Psoas muscle (tissue), 7 donors: ENCODE measurements at regions not wholly inside any gene's neighbourhood (a gene's known extent, or its start where the extent isn't known, plus 50 kb on each side); places are given as distances from the start of the nearest gene placed in this dataset.

Source experiments
- ATAC-seq, 4 donors: fragments of 200-7000 bp; cut with Tn5 transposase; one replicate each; pipeline ENCODE4 v1.9.1; 2020; ENCODE audit warnings: moderate library complexity in 3 of 4, mild to moderate bottlenecking in 2 of 4
- DNase-seq, 2 donors: peaks; one replicate each; pipeline ENCODE4 v3.0.0-alpha.2; 2020
- H3K27ac ChIP-seq: fragments of 200-600 bp; one replicate; pipeline ENCODE4 v1.8.0; 2022
- H3K27me3 ChIP-seq, 3 donors: fragments of 200-600 bp in 1 of 3; one replicate each; pipeline versions ENCODE4 v1.6.1 to v1.8.0; 2013 to 2022; ENCODE audit warnings: low read length in 2 of 3, mild to moderate bottlenecking in 2 of 3, moderate library complexity in 1 of 3; ENCODE audit not compliant: insufficient read depth in 3 of 3
- H3K36me3 ChIP-seq, 2 donors: fragments of 200-600 bp in 1 of 2; one replicate each; pipeline versions ENCODE4 v1.6.1 to v1.8.0; 2013 to 2022; ENCODE audit warnings: low read depth in 1 of 2, mild to moderate bottlenecking in 1 of 2, moderate library complexity in 1 of 2; ENCODE audit not compliant: insufficient read depth in 1 of 2
- H3K4me1 ChIP-seq: fragments of 200-600 bp; one replicate; pipeline ENCODE4 v1.8.0; 2022
- H3K4me3 ChIP-seq: fragments of 200-600 bp; one replicate; pipeline ENCODE4 v1.8.0; 2022; ENCODE audit warnings: mild to moderate bottlenecking
- H3K9me3 ChIP-seq: fragments of 200-600 bp; one replicate; pipeline ENCODE4 v1.8.0; 2022
- CTCF ChIP-seq: fragments of 200-600 bp; IDR thresholded peaks from one replicate; pipeline ENCODE4 v1.8.0; 2022; ENCODE audit warnings: antibody characterized with exemption
- WGBS, 3 donors: extraction: QIAGEN DNeasy Blood & Tissue Kit; methylation state at CpG; one replicate each; pipeline versions ENCODE4 v1.1.6 to v1.1.7; 2013; 5-methylcytosine and 5-hydroxymethylcytosine counted together
- intact Hi-C, 2 donors: fragments of 100-400 bp; cut with DNase I; formaldehyde crosslinking; loops; one replicate each; pipeline versions ENCODE4 v1.11.0 to v1.14.2; 2022
- donor health status: healthy with polysubstance abuse.
- donor health status: DM: no; HTN: no; CAD: no; lungs with moderate emphysema.
- donor health status: Bipolar disorder and iron deficiency.
- donor health status: healthy.
- donor health status: DM: yes; HTN: yes; CAD: no.
- donor health status: DM: no; HTN: no; CAD: no.
- donor health status: DM: yes; HTN: yes; CAD: no.

GRCh38 chr18:39699340-39699964 is 2133.9 kb upstream of the CELF4 start:
- no peak overlapping the region for H3K4me3 ChIP-seq
- ATAC-seq = no peak
- intact Hi-C loops = no loop called here
- no peaks in the 10 kb centered on the region for H3K36me3 ChIP-seq
- no peaks in the 10 kb centered on the region for H3K27me3 ChIP-seq
- 95 to 96% (median 95%) methylated on average over 5 of the region's 5 CpGs for WGBS, 3 donors
- H3K27ac ChIP-seq = no peak overlapping the region
- H3K9me3 ChIP-seq = no peaks in the 10 kb centered on the region
- no peak for DNase-seq
- no peaks in the 10 kb centered on the region for H3K4me1 ChIP-seq
- no peak for TF ChIP-seq CTCF

DNA sequence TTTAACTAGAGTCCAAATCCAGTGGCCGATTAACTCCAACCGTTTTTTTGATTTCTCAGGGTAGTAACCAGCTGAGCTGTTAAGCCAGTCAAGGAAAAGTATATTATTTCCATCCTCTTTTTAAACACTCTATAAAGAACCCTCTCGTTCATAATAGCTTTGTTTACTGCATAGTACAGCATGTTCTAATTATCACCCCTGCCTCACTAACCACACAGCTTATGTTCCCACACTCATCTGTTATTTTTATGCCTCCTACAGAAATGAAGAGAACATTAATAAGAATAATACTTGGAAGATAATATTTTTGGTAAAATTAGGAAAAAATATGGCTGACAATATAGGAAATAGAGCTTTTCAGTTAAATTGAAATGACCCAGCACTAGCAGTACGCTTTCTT is 2132.8 kb upstream of the CELF4 start:
- Histone ChIP-seq H3K27ac (no peak overlapping the region), H3K4me1 (no peaks in the 10 kb centered on the region), H3K9me3 (no peaks in the 10 kb centered on the region), H3K27me3 (no peaks in the 10 kb centered on the region), H3K36me3 (no peaks in the 10 kb centered on the region), H3K4me3 (no peak overlapping the region)
- DNase-seq (no peak), ATAC-seq (no peak)
- WGBS, 3 donors = 81 to 88% (median 83%) methylated on average over 4 of the region's 4 CpGs
- TF ChIP-seq CTCF = no peak
- intact Hi-C loops = no loop called here

- Histone ChIP-seq H3K27ac (no peak overlapping the region), H3K27me3 (no peaks in the 10 kb centered on the region), H3K36me3 (no peaks in the 10 kb centered on the region), H3K4me3 (no peak overlapping the region), H3K9me3 (no peaks in the 10 kb centered on the region), H3K4me1 (no peaks in the 10 kb centered on the region)
- no peak for ATAC-seq
- 91 to 100% (median 96%) methylated on average over 1 of the region's 1 CpG for WGBS, 3 donors
- intact Hi-C loops = no loop called here
- DNase-seq = no peak
- TF ChIP-seq CTCF = no peak
Observed at GRCh38 chr18:39693359-39693758, 2127.8 kb upstream of the CELF4 start.

DNA sequence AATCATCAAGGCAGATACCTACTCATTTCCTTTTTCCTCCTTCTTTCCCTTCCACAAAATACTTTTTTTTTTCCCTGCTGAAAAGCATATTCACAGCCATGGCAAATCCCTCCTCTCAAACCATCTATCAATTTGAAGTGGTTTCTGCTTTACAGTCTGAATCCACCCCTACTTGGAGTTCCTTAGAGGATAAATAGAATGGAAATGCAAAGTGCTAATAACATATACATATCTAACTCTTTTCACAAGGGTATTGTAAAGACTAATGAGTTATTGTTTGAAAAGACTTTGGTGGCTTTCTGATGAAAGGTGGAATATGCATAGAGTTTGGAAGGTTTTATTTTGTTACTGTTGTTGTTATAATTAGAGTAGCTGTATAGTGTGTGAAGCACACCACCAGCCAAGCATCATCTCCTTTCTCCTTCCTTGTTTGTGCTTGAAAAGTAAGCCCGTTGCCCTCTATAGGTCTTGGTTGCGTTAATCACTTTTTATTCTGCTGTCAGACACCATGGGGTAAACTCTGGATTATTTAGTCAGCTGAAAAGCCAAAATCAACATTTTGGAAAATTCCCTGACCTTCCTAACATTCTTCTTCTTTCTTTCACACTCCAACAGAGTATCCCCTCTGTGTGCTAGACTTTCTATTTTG is 2126.9 kb upstream of the CELF4 start:
- intact Hi-C loops = no loop called here
- DNase-seq (no peak), ATAC-seq (no peak)
- Histone ChIP-seq H3K4me3 (no peak overlapping the region), H3K4me1 (no peaks in the 10 kb centered on the region), H3K27me3 (no peaks in the 10 kb centered on the region), H3K9me3 (no peaks in the 10 kb centered on the region), H3K27ac (no peak overlapping the region), H3K36me3 (no peaks in the 10 kb centered on the region)
- no peak for TF ChIP-seq CTCF
- 49 to 67% (median 60%) methylated on average over 2 of the region's 2 CpGs for WGBS, 3 donors
